HEK293 (cell line): ENCODE measurements at regions not wholly inside any gene's neighbourhood (a gene's known extent, or its start where the extent isn't known, plus 50 kb on each side); places are given as distances from the start of the nearest gene placed in this dataset.

Experiments
- CTCF ChIA-PET: fragments of 350-600 bp; formaldehyde crosslinking; extraction: SDS; loops from one replicate; lab custom pipeline; 2021; ENCODE audit warnings: antibody characterized with exemption; lab: Yijun Ruan, JAX
- POLR2A ChIA-PET: fragments of 300-600 bp; formaldehyde crosslinking; extraction: SDS; loops from one replicate; lab custom pipeline; 2020; ENCODE audit warnings: antibody characterized with exemption, inconsistent platforms; lab: Yijun Ruan, JAX
- H3K27ac ChIP-seq: fragments of 200-500 bp; sonication (Bioruptor generic); 2 replicates; pipeline ENCODE4 v1.5.1; 2014; ENCODE audit warnings: low read depth, low read length, control low read depth, inconsistent platforms; ENCODE audit errors: extremely low read depth
- H3K36me3 ChIP-seq, 2 experiments: fragments of 200-500 bp in 1 of 2; sonication (Bioruptor generic) in 1 of 2; 1 replicate in 1 of 2; 2 replicates in 1 of 2; pipeline ENCODE4 v1.5.1; 2014 to 2017; ENCODE audit warnings: inconsistent platforms in 2 of 2, low read length in 2 of 2; ENCODE audit not compliant: control insufficient read depth in 2 of 2, insufficient read depth in 1 of 2
- H3K4me1 ChIP-seq: fragments of 200-500 bp; sonication (Bioruptor generic); 2 replicates; pipeline ENCODE4 v1.5.1; 2014; ENCODE audit warnings: mild to moderate bottlenecking, low read length, inconsistent platforms; ENCODE audit not compliant: control insufficient read depth, insufficient read depth
- H3K4me3 ChIP-seq: 2 replicates; pipeline ENCODE4 v1.5.1; 2011; ENCODE audit warnings: low read depth, mild to moderate bottlenecking, control low read depth, low read length, moderate library complexity
- H3K9me3 ChIP-seq: fragments of 200-500 bp; sonication (Bioruptor generic); 2 replicates; pipeline ENCODE4 v1.5.1; 2014; ENCODE audit warnings: low read depth, low read length, inconsistent platforms; ENCODE audit not compliant: control insufficient read depth, insufficient read depth
- GLIS1 ChIP-seq: fragments of 450-650 bp; formaldehyde crosslinking; IDR thresholded peaks from 2 replicates; pipeline ENCODE4 v1.5.1; 2016; ENCODE audit warnings: missing biosample characterization, missing genetic modification characterization
- SETDB1 ChIP-seq: IDR thresholded peaks from one replicate; pipeline ENCODE4 v1.6.1; 2017; ENCODE audit warnings: mild to moderate bottlenecking, low read length, moderate library complexity, mixed read lengths; ENCODE audit not compliant: insufficient read length
- ZNF132 ChIP-seq: fragments of 450-650 bp; formaldehyde crosslinking; IDR thresholded peaks from 2 replicates; pipeline ENCODE4 v1.5.1; 2017; ENCODE audit warnings: missing biosample characterization, missing genetic modification characterization, borderline replicate concordance
- ZNF169 ChIP-seq: fragments of 450-650 bp; formaldehyde crosslinking; IDR thresholded peaks from 2 replicates; pipeline ENCODE4 v1.5.1; 2016; ENCODE audit warnings: missing biosample characterization, missing genetic modification characterization
- ZNF174 ChIP-seq: fragments of 450-650 bp; formaldehyde crosslinking; IDR thresholded peaks from 2 replicates; pipeline ENCODE4 v1.5.0; 2017; ENCODE audit warnings: missing biosample characterization, mild to moderate bottlenecking, missing genetic modification characterization
- ZNF175 ChIP-seq: fragments of 450-650 bp; formaldehyde crosslinking; IDR thresholded peaks from 2 replicates; pipeline ENCODE4 v1.5.1; 2016; ENCODE audit warnings: missing biosample characterization, missing genetic modification characterization
- ZNF202 ChIP-seq: fragments of 450-650 bp; formaldehyde crosslinking; IDR thresholded peaks from 2 replicates; pipeline ENCODE4 v1.5.1; 2016; ENCODE audit warnings: missing biosample characterization, missing genetic modification characterization, borderline replicate concordance
- ZNF391 ChIP-seq: fragments of 450-650 bp; formaldehyde crosslinking; IDR thresholded peaks from 2 replicates; pipeline ENCODE4 v1.5.1; 2016; ENCODE audit warnings: low read depth, missing biosample characterization, missing genetic modification characterization, borderline replicate concordance
- ZNF416 ChIP-seq: fragments of 450-650 bp; formaldehyde crosslinking; IDR thresholded peaks from 2 replicates; pipeline ENCODE4 v1.5.1; 2016; ENCODE audit warnings: missing biosample characterization, missing genetic modification characterization
- ZNF426 ChIP-seq: fragments of 450-650 bp; formaldehyde crosslinking; IDR thresholded peaks from 2 replicates; pipeline ENCODE4 v1.5.1; 2017; ENCODE audit warnings: missing biosample characterization, missing genetic modification characterization, mild to moderate bottlenecking, inconsistent platforms, moderate library complexity
- ZNF549 ChIP-seq: fragments of 450-650 bp; IDR thresholded peaks from 2 replicates; pipeline ENCODE4 v1.5.1; 2018; ENCODE audit warnings: missing biosample characterization, missing genetic modification characterization, mild to moderate bottlenecking, inconsistent platforms, moderate library complexity
- ZNF558 ChIP-seq: fragments of 450-650 bp; formaldehyde crosslinking; IDR thresholded peaks from 2 replicates; pipeline ENCODE4 v1.5.1; 2016; ENCODE audit warnings: missing biosample characterization, missing genetic modification characterization
- ZNF747 ChIP-seq: fragments of 450-650 bp; formaldehyde crosslinking; IDR thresholded peaks from 2 replicates; pipeline ENCODE4 v1.5.1; 2016; ENCODE audit warnings: missing biosample characterization, missing genetic modification characterization
- ZNF76 ChIP-seq: fragments of 450-650 bp; formaldehyde crosslinking; IDR thresholded peaks from 2 replicates; pipeline ENCODE4; 2016; ENCODE audit warnings: low read depth, missing biosample characterization, missing genetic modification characterization, borderline replicate concordance
- ZNF843 ChIP-seq: fragments of 450-650 bp; formaldehyde crosslinking; IDR thresholded peaks from 2 replicates; pipeline ENCODE4 v1.5.1; 2016; ENCODE audit warnings: missing biosample characterization, missing genetic modification characterization
- TF ChIP-seq, protein P1 (sequence below): sonication (generic); formaldehyde crosslinking; IDR thresholded peaks from 2 replicates; pipeline ENCODE4 v1.8.1; 2022; ENCODE audit warnings: mild to moderate bottlenecking, moderate library complexity, missing genetic modification reagents
- TF ChIP-seq, protein P2 (sequence below): fragments of 450-650 bp; formaldehyde crosslinking; IDR thresholded peaks from 2 replicates; pipeline ENCODE4 v1.5.1; 2016; ENCODE audit warnings: missing biosample characterization, missing genetic modification characterization
- TF ChIP-seq, protein P3 (sequence below): fragments of 450-650 bp; formaldehyde crosslinking; IDR thresholded peaks from 2 replicates; pipeline ENCODE4 v1.5.1; 2016; ENCODE audit warnings: missing biosample characterization, missing genetic modification characterization
- TF ChIP-seq, protein P4 (sequence below): fragments of 450-650 bp; formaldehyde crosslinking; IDR thresholded peaks from 2 replicates; pipeline ENCODE4 v1.5.1; 2016; ENCODE audit warnings: missing biosample characterization, missing genetic modification characterization

DNA sequence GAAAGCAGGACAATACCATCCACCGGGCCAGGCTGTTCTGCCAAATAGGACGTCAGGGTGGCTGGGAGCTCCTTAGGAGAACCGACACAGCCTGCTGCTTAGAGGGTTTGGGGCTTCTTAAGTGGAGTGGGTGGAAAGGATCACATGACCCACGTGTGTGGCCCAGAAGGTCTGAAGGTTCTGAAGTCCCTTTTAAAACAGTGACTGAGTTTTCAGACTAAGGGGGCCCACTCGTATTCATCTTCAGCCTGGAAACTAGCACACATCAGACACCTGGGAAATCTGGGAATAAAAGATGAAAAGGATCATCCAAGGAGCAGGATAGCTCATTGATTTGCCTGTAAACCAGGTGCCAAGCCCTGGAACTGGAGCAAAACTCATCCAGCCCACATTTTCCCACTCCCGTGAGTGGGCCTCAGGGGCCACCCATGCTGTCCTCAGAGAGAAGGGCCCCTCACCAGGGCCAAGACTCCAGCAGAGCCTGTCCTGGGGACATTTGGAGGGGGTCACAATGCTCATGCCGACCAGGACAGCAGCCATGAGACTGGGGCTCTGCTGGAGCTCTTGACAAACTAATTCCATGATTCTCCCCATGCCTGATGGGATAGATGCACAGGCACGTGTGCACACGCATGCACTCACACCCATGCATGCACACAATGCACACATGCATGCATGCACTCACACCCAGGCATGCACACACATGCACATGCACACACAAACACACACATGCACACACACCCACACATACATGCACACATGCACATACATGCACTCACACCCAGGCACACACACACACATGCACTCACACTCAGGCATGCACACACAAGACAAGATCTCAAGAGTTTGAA is 168.8 kb upstream of the PPP2R2D start:
- no peak overlapping the region for H3K27ac ChIP-seq
- H3K4me1 ChIP-seq = no peaks in the 10 kb centered on the region
- no peak overlapping the region for H3K4me3 ChIP-seq
- H3K9me3 ChIP-seq = no peaks in the 10 kb centered on the region
- ChIA-PET POLR2A (no interaction called here), CTCF (interaction anchor here (0.6 kb wide), 1 partner anchor 9 kb away, joined by 3 read pairs; no protein-coding TSS in a partner anchor)
- TF ChIP-seq ZNF549 (no peak), ZNF175 (tag by site-specific recombination) (no peak), ZNF558 (tag by site-specific recombination) (no peak), ZNF132 (tag by site-specific recombination) (no peak), ZNF169 (tag by site-specific recombination) (no peak), ZNF202 (tag by site-specific recombination) (no peak), ZNF391 (tag by site-specific recombination) (no peak), ZNF76 (tag by site-specific recombination) (no peak), ZNF416 (no peak), ZNF174 (tag by site-specific recombination) (no peak), ZNF426 (no peak), ZNF843 (no peak), GLIS1 (tag by site-specific recombination) (no peak)
- TF ChIP-seq, protein P1, sequence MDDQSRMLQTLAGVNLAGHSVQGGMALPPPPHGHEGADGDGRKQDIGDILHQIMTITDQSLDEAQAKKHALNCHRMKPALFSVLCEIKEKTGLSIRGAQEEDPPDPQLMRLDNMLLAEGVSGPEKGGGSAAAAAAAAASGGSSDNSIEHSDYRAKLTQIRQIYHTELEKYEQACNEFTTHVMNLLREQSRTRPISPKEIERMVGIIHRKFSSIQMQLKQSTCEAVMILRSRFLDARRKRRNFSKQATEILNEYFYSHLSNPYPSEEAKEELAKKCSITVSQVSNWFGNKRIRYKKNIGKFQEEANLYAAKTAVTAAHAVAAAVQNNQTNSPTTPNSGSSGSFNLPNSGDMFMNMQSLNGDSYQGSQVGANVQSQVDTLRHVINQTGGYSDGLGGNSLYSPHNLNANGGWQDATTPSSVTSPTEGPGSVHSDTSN (CRISPR knock-in tag) = no peak
- TF ChIP-seq, protein P2, sequence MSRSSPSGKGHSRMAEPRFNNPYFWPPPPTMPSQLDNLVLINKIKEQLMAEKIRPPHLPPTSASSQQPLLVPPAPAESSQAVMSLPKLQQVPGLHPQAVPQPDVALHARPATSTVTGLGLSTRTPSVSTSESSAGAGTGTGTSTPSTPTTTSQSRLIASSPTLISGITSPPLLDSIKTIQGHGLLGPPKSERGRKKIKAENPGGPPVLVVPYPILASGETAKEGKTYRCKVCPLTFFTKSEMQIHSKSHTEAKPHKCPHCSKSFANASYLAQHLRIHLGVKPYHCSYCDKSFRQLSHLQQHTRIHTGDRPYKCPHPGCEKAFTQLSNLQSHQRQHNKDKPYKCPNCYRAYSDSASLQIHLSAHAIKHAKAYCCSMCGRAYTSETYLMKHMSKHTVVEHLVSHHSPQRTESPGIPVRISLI = no peak
- TF ChIP-seq, protein P3, sequence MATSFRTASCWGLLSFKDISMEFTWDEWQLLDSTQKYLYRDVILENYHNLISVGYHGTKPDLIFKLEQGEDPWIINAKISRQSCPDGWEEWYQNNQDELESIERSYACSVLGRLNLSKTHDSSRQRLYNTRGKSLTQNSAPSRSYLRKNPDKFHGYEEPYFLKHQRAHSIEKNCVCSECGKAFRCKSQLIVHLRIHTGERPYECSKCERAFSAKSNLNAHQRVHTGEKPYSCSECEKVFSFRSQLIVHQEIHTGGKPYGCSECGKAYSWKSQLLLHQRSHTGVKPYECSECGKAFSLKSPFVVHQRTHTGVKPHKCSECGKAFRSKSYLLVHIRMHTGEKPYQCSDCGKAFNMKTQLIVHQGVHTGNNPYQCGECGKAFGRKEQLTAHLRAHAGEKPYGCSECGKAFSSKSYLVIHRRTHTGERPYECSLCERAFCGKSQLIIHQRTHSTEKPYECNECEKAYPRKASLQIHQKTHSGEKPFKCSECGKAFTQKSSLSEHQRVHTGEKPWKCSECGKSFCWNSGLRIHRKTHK = no peak
- TF ChIP-seq, protein P4, sequence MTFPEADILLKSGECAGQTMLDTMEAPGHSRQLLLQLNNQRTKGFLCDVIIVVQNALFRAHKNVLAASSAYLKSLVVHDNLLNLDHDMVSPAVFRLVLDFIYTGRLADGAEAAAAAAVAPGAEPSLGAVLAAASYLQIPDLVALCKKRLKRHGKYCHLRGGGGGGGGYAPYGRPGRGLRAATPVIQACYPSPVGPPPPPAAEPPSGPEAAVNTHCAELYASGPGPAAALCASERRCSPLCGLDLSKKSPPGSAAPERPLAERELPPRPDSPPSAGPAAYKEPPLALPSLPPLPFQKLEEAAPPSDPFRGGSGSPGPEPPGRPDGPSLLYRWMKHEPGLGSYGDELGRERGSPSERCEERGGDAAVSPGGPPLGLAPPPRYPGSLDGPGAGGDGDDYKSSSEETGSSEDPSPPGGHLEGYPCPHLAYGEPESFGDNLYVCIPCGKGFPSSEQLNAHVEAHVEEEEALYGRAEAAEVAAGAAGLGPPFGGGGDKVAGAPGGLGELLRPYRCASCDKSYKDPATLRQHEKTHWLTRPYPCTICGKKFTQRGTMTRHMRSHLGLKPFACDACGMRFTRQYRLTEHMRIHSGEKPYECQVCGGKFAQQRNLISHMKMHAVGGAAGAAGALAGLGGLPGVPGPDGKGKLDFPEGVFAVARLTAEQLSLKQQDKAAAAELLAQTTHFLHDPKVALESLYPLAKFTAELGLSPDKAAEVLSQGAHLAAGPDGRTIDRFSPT (tag by site-specific recombination) = no peak
- no peaks in the 10 kb centered on the region for H3K36me3 ChIP-seq

DNA sequence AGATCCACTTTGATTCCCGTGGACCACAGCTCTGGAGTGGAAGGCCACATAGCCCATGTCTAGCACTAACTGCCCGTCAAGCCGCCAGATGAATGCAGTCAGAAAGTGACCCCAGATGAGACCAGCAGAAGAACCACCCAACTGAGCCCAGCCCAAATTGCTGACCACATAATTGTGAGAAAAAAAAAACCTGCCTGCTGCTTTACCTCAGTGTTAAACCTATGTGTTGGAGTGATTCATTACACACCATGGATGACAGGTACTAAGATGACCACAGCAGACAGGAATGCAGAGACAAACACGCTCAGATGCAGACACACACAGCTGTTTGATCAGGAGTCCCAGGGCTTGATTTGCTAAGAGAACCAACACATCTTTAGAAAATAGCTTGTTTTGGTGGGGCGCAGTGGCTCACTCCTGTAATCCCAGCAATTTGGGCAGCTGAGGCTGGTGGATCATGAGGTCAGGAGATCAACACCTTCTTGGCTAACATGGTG is 168.1 kb upstream of the PPP2R2D start:
- no peaks in the 10 kb centered on the region for H3K36me3 ChIP-seq
- H3K4me3 ChIP-seq = no peak overlapping the region
- H3K9me3 ChIP-seq = no peaks in the 10 kb centered on the region
- no peak for TF ChIP-seq ZNF426
- no peak for TF ChIP-seq ZNF747 (tag by site-specific recombination)
- TF ChIP-seq SETDB1 = peak; percentile 88
- no peak overlapping the region for H3K27ac ChIP-seq
- H3K4me1 ChIP-seq = no peaks in the 10 kb centered on the region
- ChIA-PET POLR2A (no interaction called here), CTCF (no interaction called here)
